GM23338 (cell line): ENCODE measurements at regions not wholly inside any gene's neighbourhood (a gene's known extent, or its start where the extent isn't known, plus 50 kb on each side); places are given as distances from the start of the nearest gene placed in this dataset.

Experiments used
- ATAC-seq: fragments of 200-7000 bp; cut with Tn5 transposase; 3 replicates; pipeline ENCODE4 v1.9.1; 2020
- DNase-seq: peaks from one replicate; pipeline ENCODE4 v3.0.0-alpha.2; 2015; ENCODE audit warnings: low spot score
- H2AFZ ChIP-seq: fragments of 200-600 bp; sonication (generic); 2 replicates; pipeline ENCODE4 v1.8.0; 2016; ENCODE audit warnings: antibody characterized with exemption, mild to moderate bottlenecking, moderate library complexity
- H3F3A ChIP-seq: fragments of 200-600 bp; sonication (generic); replicated peaks from 2 replicates; pipeline ENCODE4 v1.8.0; 2017; ENCODE audit warnings: antibody characterized with exemption, mixed run types, low read depth
- H3K27ac ChIP-seq: fragments of 200-600 bp; sonication (generic); 2 replicates; pipeline ENCODE4 v1.6.1; 2016; ENCODE audit warnings: low read depth
- H3K27me3 ChIP-seq: fragments of 200-600 bp; sonication (generic); 2 replicates; pipeline ENCODE4 v1.8.0; 2016; ENCODE audit warnings: mild to moderate bottlenecking, mixed run types, moderate library complexity; ENCODE audit not compliant: insufficient read depth
- H3K36me3 ChIP-seq: fragments of 200-600 bp; sonication (generic); 2 replicates; pipeline ENCODE4 v1.8.0; 2016; ENCODE audit warnings: mild to moderate bottlenecking; ENCODE audit not compliant: insufficient read depth
- H3K4me1 ChIP-seq: fragments of 200-600 bp; sonication (generic); 2 replicates; pipeline ENCODE4 v1.8.0; 2016; ENCODE audit warnings: mild to moderate bottlenecking, moderate library complexity; ENCODE audit not compliant: insufficient read depth
- H3K4me2 ChIP-seq: fragments of 200-600 bp; sonication (generic); 2 replicates; pipeline ENCODE4 v1.7.1; 2017; ENCODE audit warnings: mixed run types
- H3K4me3 ChIP-seq: fragments of 200-600 bp; sonication (generic); 2 replicates; pipeline ENCODE4 v1.6.1; 2016; ENCODE audit warnings: mixed run types
- H3K79me2 ChIP-seq: fragments of 200-600 bp; sonication (generic); replicated peaks from 2 replicates; pipeline ENCODE4 v1.8.0; 2017; ENCODE audit warnings: mild to moderate bottlenecking; ENCODE audit not compliant: insufficient read depth
- H3K9me2 ChIP-seq: fragments of 200-600 bp; sonication (generic); 2 replicates; pipeline ENCODE4 v1.8.0; 2017; ENCODE audit not compliant: insufficient read depth
- H4K20me1 ChIP-seq: fragments of 200-600 bp; sonication (generic); replicated peaks from 2 replicates; pipeline ENCODE4 v1.8.0; 2017; ENCODE audit warnings: mild to moderate bottlenecking; ENCODE audit not compliant: insufficient read depth
- H3K27ac Mint-ChIP-seq: 2 replicates; pipeline ENCODE4 v1.8.0; 2020; ENCODE audit warnings: inconsistent platforms, mild to moderate bottlenecking, moderate library complexity, mixed read lengths
- H3K27me3 Mint-ChIP-seq: 3 replicates; pipeline ENCODE4 v1.8.0; 2022; ENCODE audit warnings: low read depth, mild to moderate bottlenecking, moderate library complexity, mixed read lengths, inconsistent platforms; ENCODE audit not compliant: insufficient read depth, poor library complexity
- H3K36me3 Mint-ChIP-seq: 3 replicates; pipeline ENCODE4 v1.8.0; 2021; ENCODE audit warnings: low read depth, mild to moderate bottlenecking, inconsistent platforms, moderate library complexity, mixed read lengths
- H3K4me1 Mint-ChIP-seq: 3 replicates; pipeline ENCODE4 v1.8.0; 2020; ENCODE audit warnings: mild to moderate bottlenecking, inconsistent platforms, mixed read lengths
- H3K4me3 Mint-ChIP-seq: 3 replicates; pipeline ENCODE4 v1.8.0; 2021; ENCODE audit warnings: moderate library complexity, mild to moderate bottlenecking, inconsistent platforms, mixed read lengths
- H3K9me3 Mint-ChIP-seq: 3 replicates; pipeline ENCODE4 v1.8.0; 2020; ENCODE audit warnings: moderate library complexity, mild to moderate bottlenecking, inconsistent platforms, mixed read lengths
- CREB1 ChIP-seq: fragments of 250-450 bp; sonication (Bioruptor Pico); IDR thresholded peaks from 2 replicates; pipeline ENCODE4 v1.5.0; 2020; ENCODE audit warnings: low read depth, mild to moderate bottlenecking, moderate library complexity
- EZH2 ChIP-seq: fragments of 200-600 bp; sonication (generic); IDR thresholded peaks from one replicate; pipeline ENCODE4 v1.8.0; 2017; ENCODE audit warnings: antibody characterized with exemption, mild to moderate bottlenecking, low read depth; ENCODE audit not compliant: unreplicated experiment
- EZH2phosphoT487 ChIP-seq: fragments of 200-600 bp; sonication (generic); IDR thresholded peaks from one replicate; pipeline ENCODE4 v1.8.1; 2018; ENCODE audit warnings: antibody characterized with exemption; ENCODE audit not compliant: unreplicated experiment
- JUNB ChIP-seq: IDR thresholded peaks from one replicate; pipeline ENCODE4 v1.6.1; 2016; ENCODE audit warnings: antibody characterized with exemption; ENCODE audit not compliant: unreplicated experiment
- NANOG ChIP-seq: IDR thresholded peaks from 2 replicates; pipeline ENCODE4 v1.6.1; 2016; ENCODE audit warnings: antibody characterized with exemption, borderline replicate concordance
- POLR2AphosphoS5 ChIP-seq: IDR thresholded peaks from 2 replicates; pipeline ENCODE4 v1.6.1; 2016; ENCODE audit warnings: antibody characterized with exemption, low read depth
- ZNF114 ChIP-seq: fragments of 250-450 bp; sonication (Bioruptor Pico); IDR thresholded peaks from 2 replicates; pipeline ENCODE4 v1.5.0; 2020; ENCODE audit warnings: mild to moderate bottlenecking, moderate library complexity
- ZNF331 ChIP-seq: fragments of 250-450 bp; sonication (Bioruptor Pico); IDR thresholded peaks from 2 replicates; pipeline ENCODE4 v1.5.0; 2020; ENCODE audit warnings: low read depth, mild to moderate bottlenecking, moderate library complexity
- TF ChIP-seq, protein P1 (sequence below): IDR thresholded peaks from 2 replicates; pipeline ENCODE4 v1.6.1; 2016; ENCODE audit warnings: antibody characterized with exemption
- TF ChIP-seq, protein P2 (sequence below): IDR thresholded peaks from one replicate; pipeline ENCODE4 v1.6.1; 2018; ENCODE audit warnings: antibody characterized with exemption; ENCODE audit not compliant: unreplicated experiment
- TF ChIP-seq, protein P3 (sequence below): fragments of 250-450 bp; sonication (Bioruptor Pico); IDR thresholded peaks from 2 replicates; pipeline ENCODE4 v1.5.0; 2020; ENCODE audit warnings: mild to moderate bottlenecking, moderate library complexity

DNA sequence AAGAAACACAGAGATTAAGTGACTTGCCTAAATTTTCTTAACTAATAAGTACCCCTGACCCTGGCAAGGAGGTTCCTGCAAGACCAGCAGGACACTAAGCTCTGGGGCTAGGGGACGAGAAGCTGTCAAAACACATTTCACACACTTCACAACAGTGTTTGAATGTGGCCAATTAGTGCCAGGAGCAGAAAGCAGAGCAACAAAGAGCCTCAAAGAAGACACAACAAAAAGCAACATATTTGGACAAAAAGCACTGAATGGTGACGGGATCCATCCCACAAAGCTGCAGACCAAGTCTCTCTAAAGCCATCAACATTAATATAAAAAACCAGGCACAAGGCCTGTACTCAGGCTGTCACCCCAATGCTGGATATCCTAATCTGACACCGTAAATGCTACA is 361.9 kb upstream of the RASGEF1B start:
- no peaks in the 10 kb centered on the region for H3K79me2 ChIP-seq
- TF ChIP-seq POLR2AphosphoS5, result no peak
- no peak for TF ChIP-seq ZNF114 (CRISPR knock-in tag)
- no peak for TF ChIP-seq NANOG
- no peak for TF ChIP-seq EZH2

DNA sequence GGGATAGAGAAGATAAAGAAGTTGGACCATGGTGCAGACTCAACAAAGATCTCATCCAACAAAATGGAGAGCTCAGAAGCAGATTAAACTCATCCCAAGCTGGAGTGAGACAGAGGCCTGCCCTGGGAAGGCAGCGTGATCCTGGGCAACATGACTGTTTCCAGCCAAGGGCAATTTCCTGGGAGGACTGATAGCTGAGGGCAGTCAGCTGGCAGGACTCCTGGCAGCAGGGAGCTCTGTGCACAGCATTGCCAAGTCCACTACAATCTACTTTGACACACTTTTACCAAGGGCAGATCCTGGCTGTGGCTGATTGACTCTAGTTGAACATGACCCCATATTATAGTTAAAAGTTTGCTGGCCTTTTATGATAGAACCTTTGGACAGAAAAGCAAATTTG is 357.3 kb upstream of the RASGEF1B start:
- DNase-seq (no peak), ATAC-seq (no peak)
- Histone ChIP-seq H2AFZ (no peak overlapping the region), H3K4me3 (no peak overlapping the region), H3K27ac (no peak overlapping the region), H3K9me2 (no peaks in the 10 kb centered on the region; the same call in 1 of the 2 replicates), H3K4me2 (no peak overlapping the region), H3K4me1 (no peaks in the 10 kb centered on the region), H3K79me2 (no peaks in the 10 kb centered on the region), H3K36me3 (no peaks in the 10 kb centered on the region), H4K20me1 (no peaks in the 10 kb centered on the region), H3F3A (no peaks in the 10 kb centered on the region), H3K27me3 (no peaks in the 10 kb centered on the region)
- Mint-ChIP-seq H3K4me3 (no peak overlapping the region), H3K27me3 (peaks cover 4% of the 10 kb centered on the region), H3K4me1 (no peaks in the 10 kb centered on the region), H3K36me3 (no peaks in the 10 kb centered on the region), H3K27ac (no peak overlapping the region), H3K9me3 (no peaks in the 10 kb centered on the region)
- TF ChIP-seq CREB1 (CRISPR knock-in tag) (no peak), EZH2 (no peak), ZNF331 (CRISPR knock-in tag) (no peak), ZNF114 (CRISPR knock-in tag) (no peak), EZH2phosphoT487 (no peak), POLR2AphosphoS5 (no peak), JUNB (no peak)
- TF ChIP-seq, protein P1, sequence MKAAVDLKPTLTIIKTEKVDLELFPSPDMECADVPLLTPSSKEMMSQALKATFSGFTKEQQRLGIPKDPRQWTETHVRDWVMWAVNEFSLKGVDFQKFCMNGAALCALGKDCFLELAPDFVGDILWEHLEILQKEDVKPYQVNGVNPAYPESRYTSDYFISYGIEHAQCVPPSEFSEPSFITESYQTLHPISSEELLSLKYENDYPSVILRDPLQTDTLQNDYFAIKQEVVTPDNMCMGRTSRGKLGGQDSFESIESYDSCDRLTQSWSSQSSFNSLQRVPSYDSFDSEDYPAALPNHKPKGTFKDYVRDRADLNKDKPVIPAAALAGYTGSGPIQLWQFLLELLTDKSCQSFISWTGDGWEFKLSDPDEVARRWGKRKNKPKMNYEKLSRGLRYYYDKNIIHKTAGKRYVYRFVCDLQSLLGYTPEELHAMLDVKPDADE, result no peak
- TF ChIP-seq, protein P2, sequence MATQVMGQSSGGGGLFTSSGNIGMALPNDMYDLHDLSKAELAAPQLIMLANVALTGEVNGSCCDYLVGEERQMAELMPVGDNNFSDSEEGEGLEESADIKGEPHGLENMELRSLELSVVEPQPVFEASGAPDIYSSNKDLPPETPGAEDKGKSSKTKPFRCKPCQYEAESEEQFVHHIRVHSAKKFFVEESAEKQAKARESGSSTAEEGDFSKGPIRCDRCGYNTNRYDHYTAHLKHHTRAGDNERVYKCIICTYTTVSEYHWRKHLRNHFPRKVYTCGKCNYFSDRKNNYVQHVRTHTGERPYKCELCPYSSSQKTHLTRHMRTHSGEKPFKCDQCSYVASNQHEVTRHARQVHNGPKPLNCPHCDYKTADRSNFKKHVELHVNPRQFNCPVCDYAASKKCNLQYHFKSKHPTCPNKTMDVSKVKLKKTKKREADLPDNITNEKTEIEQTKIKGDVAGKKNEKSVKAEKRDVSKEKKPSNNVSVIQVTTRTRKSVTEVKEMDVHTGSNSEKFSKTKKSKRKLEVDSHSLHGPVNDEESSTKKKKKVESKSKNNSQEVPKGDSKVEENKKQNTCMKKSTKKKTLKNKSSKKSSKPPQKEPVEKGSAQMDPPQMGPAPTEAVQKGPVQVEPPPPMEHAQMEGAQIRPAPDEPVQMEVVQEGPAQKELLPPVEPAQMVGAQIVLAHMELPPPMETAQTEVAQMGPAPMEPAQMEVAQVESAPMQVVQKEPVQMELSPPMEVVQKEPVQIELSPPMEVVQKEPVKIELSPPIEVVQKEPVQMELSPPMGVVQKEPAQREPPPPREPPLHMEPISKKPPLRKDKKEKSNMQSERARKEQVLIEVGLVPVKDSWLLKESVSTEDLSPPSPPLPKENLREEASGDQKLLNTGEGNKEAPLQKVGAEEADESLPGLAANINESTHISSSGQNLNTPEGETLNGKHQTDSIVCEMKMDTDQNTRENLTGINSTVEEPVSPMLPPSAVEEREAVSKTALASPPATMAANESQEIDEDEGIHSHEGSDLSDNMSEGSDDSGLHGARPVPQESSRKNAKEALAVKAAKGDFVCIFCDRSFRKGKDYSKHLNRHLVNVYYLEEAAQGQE, result no peak
- TF ChIP-seq, protein P3, sequence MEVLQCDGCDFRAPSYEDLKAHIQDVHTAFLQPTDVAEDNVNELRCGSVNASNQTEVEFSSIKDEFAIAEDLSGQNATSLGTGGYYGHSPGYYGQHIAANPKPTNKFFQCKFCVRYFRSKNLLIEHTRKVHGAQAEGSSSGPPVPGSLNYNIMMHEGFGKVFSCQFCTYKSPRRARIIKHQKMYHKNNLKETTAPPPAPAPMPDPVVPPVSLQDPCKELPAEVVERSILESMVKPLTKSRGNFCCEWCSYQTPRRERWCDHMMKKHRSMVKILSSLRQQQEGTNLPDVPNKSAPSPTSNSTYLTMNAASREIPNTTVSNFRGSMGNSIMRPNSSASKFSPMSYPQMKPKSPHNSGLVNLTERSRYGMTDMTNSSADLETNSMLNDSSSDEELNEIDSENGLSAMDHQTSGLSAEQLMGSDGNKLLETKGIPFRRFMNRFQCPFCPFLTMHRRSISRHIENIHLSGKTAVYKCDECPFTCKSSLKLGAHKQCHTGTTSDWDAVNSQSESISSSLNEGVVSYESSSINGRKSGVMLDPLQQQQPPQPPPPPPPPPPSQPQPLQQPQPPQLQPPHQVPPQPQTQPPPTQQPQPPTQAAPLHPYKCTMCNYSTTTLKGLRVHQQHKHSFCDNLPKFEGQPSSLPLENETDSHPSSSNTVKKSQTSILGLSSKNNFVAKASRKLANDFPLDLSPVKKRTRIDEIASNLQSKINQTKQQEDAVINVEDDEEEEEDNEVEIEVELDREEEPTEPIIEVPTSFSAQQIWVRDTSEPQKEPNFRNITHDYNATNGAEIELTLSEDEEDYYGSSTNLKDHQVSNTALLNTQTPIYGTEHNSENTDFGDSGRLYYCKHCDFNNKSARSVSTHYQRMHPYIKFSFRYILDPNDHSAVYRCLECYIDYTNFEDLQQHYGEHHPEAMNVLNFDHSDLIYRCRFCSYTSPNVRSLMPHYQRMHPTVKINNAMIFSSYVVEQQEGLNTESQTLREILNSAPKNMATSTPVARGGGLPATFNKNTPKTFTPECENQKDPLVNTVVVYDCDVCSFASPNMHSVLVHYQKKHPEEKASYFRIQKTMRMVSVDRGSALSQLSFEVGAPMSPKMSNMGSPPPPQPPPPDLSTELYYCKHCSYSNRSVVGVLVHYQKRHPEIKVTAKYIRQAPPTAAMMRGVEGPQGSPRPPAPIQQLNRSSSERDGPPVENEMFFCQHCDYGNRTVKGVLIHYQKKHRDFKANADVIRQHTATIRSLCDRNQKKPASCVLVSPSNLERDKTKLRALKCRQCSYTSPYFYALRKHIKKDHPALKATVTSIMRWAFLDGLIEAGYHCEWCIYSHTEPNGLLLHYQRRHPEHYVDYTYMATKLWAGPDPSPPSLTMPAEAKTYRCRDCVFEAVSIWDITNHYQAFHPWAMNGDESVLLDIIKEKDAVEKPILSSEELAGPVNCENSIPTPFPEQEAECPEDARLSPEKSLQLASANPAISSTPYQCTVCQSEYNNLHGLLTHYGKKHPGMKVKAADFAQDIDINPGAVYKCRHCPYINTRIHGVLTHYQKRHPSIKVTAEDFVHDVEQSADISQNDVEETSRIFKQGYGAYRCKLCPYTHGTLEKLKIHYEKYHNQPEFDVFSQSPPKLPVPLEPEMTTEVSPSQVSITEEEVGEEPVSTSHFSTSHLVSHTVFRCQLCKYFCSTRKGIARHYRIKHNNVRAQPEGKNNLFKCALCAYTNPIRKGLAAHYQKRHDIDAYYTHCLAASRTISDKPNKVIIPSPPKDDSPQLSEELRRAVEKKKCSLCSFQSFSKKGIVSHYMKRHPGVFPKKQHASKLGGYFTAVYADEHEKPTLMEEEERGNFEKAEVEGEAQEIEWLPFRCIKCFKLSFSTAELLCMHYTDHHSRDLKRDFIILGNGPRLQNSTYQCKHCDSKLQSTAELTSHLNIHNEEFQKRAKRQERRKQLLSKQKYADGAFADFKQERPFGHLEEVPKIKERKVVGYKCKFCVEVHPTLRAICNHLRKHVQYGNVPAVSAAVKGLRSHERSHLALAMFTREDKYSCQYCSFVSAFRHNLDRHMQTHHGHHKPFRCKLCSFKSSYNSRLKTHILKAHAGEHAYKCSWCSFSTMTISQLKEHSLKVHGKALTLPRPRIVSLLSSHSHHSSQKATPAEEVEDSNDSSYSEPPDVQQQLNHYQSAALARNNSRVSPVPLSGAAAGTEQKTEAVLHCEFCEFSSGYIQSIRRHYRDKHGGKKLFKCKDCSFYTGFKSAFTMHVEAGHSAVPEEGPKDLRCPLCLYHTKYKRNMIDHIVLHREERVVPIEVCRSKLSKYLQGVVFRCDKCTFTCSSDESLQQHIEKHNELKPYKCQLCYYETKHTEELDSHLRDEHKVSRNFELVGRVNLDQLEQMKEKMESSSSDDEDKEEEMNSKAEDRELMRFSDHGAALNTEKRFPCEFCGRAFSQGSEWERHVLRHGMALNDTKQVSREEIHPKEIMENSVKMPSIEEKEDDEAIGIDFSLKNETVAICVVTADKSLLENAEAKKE (CRISPR knock-in tag), result no peak

More for the DNA sequence above, 361.9 kb upstream of the RASGEF1B start:
- no peak for DNase-seq
- Histone ChIP-seq H3K4me2 (no peak overlapping the region), H3K9me2 (no peaks in the 10 kb centered on the region; the same call in 1 of the 2 replicates), H3K4me3 (no peak overlapping the region), H3K4me1 (no peaks in the 10 kb centered on the region), H4K20me1 (no peaks in the 10 kb centered on the region), H3K27me3 (no peaks in the 10 kb centered on the region), H3K27ac (no peak overlapping the region), H2AFZ (no peak overlapping the region), H3F3A (no peaks in the 10 kb centered on the region), H3K36me3 (no peaks in the 10 kb centered on the region)
- ATAC-seq, result no peak
- H3K9me3 Mint-ChIP-seq, result no peaks in the 10 kb centered on the region
- peaks cover 4% of the 10 kb centered on the region for H3K27me3 Mint-ChIP-seq
- H3K4me1 Mint-ChIP-seq, result no peaks in the 10 kb centered on the region
- H3K4me3 Mint-ChIP-seq, result no peak overlapping the region
- H3K36me3 Mint-ChIP-seq, result no peaks in the 10 kb centered on the region
- H3K27ac Mint-ChIP-seq, result no peak overlapping the region
